ENCODE measurements at regions not wholly inside any gene's neighbourhood (a gene's known extent, or its start where the extent isn't known, plus 50 kb on each side); places are given as distances from the start of the nearest gene placed in this dataset.

DNA sequence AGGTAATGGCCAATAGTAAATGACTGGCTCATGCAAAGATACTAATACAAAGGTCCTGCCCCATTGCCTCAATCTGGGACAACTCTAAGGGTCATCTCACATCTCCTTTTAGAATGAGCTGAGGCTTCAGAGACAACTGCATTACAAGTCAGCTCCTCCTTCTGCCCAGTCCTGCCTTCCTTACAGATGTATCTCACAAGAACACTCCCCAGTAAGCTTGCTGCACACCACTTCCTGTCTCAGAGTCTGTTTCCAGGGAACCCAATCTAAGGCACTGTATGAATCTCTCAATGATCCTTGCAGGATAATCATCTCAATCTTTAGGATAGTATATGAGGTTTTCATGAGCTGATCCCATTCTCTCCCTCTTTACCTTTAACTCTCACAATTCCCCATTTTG is 57.8 kb upstream of the ZDHHC17 start:
- no peak for DNase-seq (ENCODE audit: low read depth in 1 of 2, low spot score in 1 of 2)

DNA sequence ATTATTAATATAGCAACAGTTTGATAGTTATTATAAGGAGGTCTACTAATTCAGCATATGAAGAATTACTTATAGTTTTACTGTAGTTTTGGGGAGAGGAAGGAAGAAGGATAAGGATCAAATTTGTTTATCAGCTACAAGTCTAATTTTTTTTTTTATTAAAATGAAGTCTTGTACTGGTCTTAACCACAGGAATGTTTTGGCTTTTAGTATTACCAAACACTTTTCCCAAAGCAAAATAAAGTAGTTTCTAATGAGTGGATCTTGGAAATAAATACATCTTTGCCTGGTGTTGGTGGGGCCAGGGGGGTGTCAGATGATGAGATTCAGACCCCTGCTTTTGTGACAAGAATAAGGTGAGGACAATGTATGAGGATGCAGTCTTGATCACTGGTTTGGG is 57.2 kb upstream of the ZDHHC17 start:
- DNase-seq (ENCODE audit: low read depth in 1 of 2, low spot score in 1 of 2): no peak

DNA sequence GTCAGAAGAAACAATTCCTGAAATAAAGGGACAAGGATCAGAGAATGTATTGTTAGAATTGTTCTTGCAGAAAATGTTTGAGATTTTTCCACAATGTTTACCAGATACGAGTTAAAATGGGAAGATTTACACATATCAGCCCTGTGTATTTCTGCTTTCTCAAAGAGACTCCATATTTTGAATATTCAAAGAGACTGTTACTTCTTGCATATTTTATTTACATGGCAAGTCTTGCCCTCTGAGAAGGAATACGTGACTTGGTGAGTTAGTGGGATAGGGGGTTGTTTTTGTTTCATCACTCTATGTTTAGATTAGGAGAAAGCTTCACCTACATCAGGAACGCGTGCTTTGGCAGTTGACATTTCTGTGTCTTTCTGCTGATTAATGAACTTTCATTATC is 56.1 kb upstream of the ZDHHC17 start:
- no peak for DNase-seq (ENCODE audit: low read depth in 1 of 2, low spot score in 1 of 2)

DNA sequence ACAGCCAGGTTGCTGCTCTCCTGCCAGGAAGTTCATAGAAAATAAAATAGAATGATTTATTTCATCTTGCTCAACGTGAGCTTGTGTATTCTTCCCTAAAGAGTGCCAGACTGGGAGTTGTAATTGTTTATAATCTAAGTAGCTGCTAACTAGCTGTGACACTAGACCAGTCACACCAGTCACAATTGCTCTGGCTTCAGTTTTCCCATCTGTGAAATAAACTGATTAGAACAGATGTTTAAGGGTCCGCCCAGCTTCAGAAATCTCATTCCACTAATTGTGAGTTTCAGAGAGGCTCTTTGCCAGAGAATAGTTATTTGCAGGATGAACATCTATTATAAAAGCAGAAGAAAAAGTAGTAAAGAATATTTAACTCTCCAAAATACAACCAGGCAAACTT is 55.6 kb upstream of the ZDHHC17 start:
- no peak for DNase-seq (ENCODE audit: low read depth in 1 of 2, low spot score in 1 of 2)

DNA sequence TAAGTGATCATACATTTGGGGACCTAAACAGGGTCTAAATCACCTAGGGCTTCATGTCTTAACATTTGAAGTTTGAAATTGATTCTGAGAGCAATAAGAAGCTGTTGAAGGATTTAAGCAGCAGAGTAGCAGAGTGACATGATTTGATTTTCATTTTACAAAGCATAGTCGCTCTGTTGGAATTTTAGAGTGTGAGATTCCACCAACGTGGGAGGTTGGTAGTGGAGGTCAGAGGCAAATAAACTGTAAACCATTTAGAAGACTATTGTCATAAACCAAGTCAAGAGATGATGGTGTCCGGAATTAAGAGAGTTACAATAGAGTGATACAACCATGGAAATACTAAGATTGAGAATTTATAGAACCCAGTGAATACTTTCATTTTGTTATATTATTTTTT is 52.7 kb upstream of the ZDHHC17 start:
- no peak for DNase-seq (ENCODE audit: low read depth in 1 of 2, low spot score in 1 of 2)

DNA sequence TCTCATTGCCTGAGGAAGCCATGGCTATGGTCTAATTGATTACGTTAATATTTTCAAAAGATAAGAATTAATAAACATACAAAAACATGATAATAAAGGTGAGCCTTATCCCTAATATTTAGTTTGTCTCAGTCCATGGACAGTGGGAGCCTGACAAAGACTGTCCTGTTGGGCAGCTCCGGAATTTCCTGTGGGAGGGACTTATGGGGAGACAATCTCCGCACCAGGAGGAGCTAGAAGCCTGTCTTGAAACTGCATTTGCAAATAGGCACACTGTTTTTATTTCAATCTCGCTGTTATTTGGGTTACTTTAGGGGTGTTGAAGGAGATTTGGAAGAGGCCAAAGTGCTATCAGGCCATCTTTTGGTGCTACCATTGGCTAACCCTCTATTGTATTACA is 50.8 kb upstream of the ZDHHC17 start:
- DNase-seq (ENCODE audit: low read depth in 1 of 2, low spot score in 1 of 2): no peak

DNA sequence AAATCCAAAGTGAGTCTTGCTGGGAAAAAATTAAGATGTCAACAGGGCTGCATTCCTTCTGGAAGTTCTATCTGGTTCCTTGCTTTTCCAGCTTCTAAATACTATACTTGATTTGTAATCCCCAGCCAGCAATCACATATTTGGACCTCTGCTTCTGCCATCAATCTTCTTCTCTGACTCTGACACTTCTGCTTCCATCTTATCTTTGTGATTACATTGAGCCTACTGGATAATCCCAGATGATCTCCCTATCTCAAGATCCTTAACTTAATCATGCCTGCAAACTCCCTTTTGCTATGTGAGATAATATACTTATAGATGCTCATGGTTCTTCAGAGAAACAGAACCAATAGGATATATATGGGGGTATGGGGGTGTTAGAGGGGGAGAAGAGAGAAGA is 49.9 kb upstream of the ZDHHC17 start:
- DNase-seq (ENCODE audit: low read depth in 1 of 2, low spot score in 1 of 2): no peak
